K562 (cell line): ENCODE measurements at regions not wholly inside any gene's neighbourhood (a gene's known extent, or its start where the extent isn't known, plus 50 kb on each side); places are given as distances from the start of the nearest gene placed in this dataset.

ENCODE experiments used
- ATAC-seq: fragments of 200-7000 bp; cut with Tn5 transposase; 3 replicates; pipeline ENCODE4 v1.9.1; 2020; ENCODE audit warnings: moderate library complexity
- BruUV-seq: library from RNA; stranded (reverse); fragments of 400-500 nt; replicated peaks from 2 replicates; lab custom pipeline; 2021; lab: Mats Ljungman, UMichigan
- CTCF ChIA-PET: fragments of 300-600 bp; formaldehyde crosslinking; extraction: SDS; loops from one replicate; lab custom pipeline; 2021; ENCODE audit warnings: low intra/inter-chr PET ratio; lab: Yijun Ruan, JAX
- POLR2A ChIA-PET: fragments of 300-600, 350-650 bp; sonication (Branson Sonifier 250); formaldehyde crosslinking; extraction: SDS; loops from one replicate; lab custom pipeline; 2021; ENCODE audit warnings: antibody characterized with exemption, inconsistent platforms; lab: Yijun Ruan, JAX
- DNase-seq, 4 experiments: peaks; one replicate each; pipeline versions ENCODE4 v3.0.0 to v3.0.0-alpha.2; 2011 to 2018; ENCODE audit warnings: low spot score in 3 of 4, mixed read lengths in 3 of 4; ENCODE audit errors: extremely low read depth in 1 of 4
- FAIRE-seq: peaks from 2 replicates; lab custom pipeline; 2011; peaks lifted over from hg19 to GRCh38; lab: Jason Lieb, UNC
- H2AFZ ChIP-seq: 2 replicates; pipeline ENCODE4 v1.6.0; 2011; ENCODE audit warnings: low read depth, low read length, control low read depth, inconsistent platforms
- H3K27ac ChIP-seq: fragments of 200-600 bp; 3 replicates; pipeline ENCODE4 v1.8.0; 2011; ENCODE audit warnings: low read depth, mild to moderate bottlenecking, control low read depth, inconsistent platforms, low read length, moderate library complexity, mixed read lengths; ENCODE audit errors: extremely low read depth
- H3K27me3 ChIP-seq, 2 experiments: fragments of 300-600 bp in 1 of 2; 2 replicates in 1 of 2; 3 replicates in 1 of 2; pipeline versions ENCODE4 v1.6.0 to v1.8.0; 2011; ENCODE audit warnings: inconsistent platforms in 2 of 2, low read length in 2 of 2, mild to moderate bottlenecking in 1 of 2, mixed read lengths in 1 of 2, moderate library complexity in 1 of 2; ENCODE audit not compliant: control insufficient read depth in 2 of 2, insufficient read depth in 2 of 2
- H3K36me3 ChIP-seq: fragments of 300-600 bp; 3 replicates; pipeline ENCODE4 v1.8.0; 2011; ENCODE audit warnings: mild to moderate bottlenecking, low read length, inconsistent platforms; ENCODE audit not compliant: control insufficient read depth, insufficient read depth
- H3K4me1 ChIP-seq, 2 experiments: fragments of 200-600 bp in 1 of 2; replicated peaks in 1 of 2; 2 replicates in 1 of 2; 3 replicates in 1 of 2; pipeline versions ENCODE4 v1.5.1 to v1.8.0; 2011; ENCODE audit warnings: inconsistent platforms in 2 of 2, low read length in 2 of 2, mild to moderate bottlenecking in 1 of 2, mixed read lengths in 1 of 2, moderate library complexity in 1 of 2; ENCODE audit not compliant: control insufficient read depth in 2 of 2, insufficient read depth in 2 of 2
- H3K4me2 ChIP-seq: 2 replicates; pipeline ENCODE4 v1.6.1; 2011; ENCODE audit warnings: low read length, control low read depth, inconsistent platforms, mixed read lengths; ENCODE audit not compliant: insufficient read depth
- H3K4me3 ChIP-seq: fragments of 200-600 bp; sonication (generic), shearing (Covaris generic); 2 replicates; pipeline ENCODE4 v1.5.1; 2016; ENCODE audit warnings: control low read depth, inconsistent platforms
- H3K79me2 ChIP-seq: fragments of 200-600 bp; 3 replicates; pipeline ENCODE4 v1.8.0; 2011; ENCODE audit warnings: low read length, inconsistent platforms; ENCODE audit not compliant: control insufficient read depth, insufficient read depth
- H3K9ac ChIP-seq, 2 experiments: 2 replicates each; pipeline versions ENCODE4 v1.6.0 to v1.6.1; 2011; ENCODE audit warnings: low read depth in 2 of 2, low read length in 2 of 2, control low read depth in 1 of 2, inconsistent platforms in 1 of 2, mild to moderate bottlenecking in 1 of 2, mixed read lengths in 1 of 2; ENCODE audit not compliant: insufficient read depth in 1 of 2
- H3K9me1 ChIP-seq: one replicate; pipeline ENCODE4 v1.6.0; 2011; ENCODE audit warnings: inconsistent platforms, mild to moderate bottlenecking, low read length, moderate library complexity; ENCODE audit not compliant: control insufficient read depth, insufficient read depth
- H3K9me3 ChIP-seq: replicated peaks from 2 replicates; pipeline ENCODE4 v1.5.1; 2011; ENCODE audit warnings: low read depth, low read length, inconsistent platforms; ENCODE audit not compliant: control insufficient read depth, insufficient read depth
- H4K20me1 ChIP-seq: replicated peaks from 2 replicates; pipeline ENCODE4 v1.6.1; 2011; ENCODE audit warnings: low read length, inconsistent platforms, mixed read lengths; ENCODE audit not compliant: control insufficient read depth, insufficient read depth
- ARNT ChIP-seq, 2 experiments: fragments of 450-650 bp; IDR thresholded peaks; 2 replicates each; pipeline ENCODE4 v1.6.1; 2016; ENCODE audit warnings: mild to moderate bottlenecking in 1 of 2
- CBX5 ChIP-seq: IDR thresholded peaks from 2 replicates; pipeline ENCODE4 v1.6.1; 2014; ENCODE audit warnings: low read depth, borderline replicate concordance
- DLX4 ChIP-seq: fragments of 250-450 bp; sonication (Bioruptor Pico); IDR thresholded peaks from 2 replicates; pipeline ENCODE4 v1.6.1; 2021; ENCODE audit warnings: mild to moderate bottlenecking
- FIP1L1 ChIP-seq: fragments of 200-400 bp; formaldehyde crosslinking; IDR thresholded peaks from 2 replicates; pipeline ENCODE4 v1.6.1; 2018; ENCODE audit warnings: mild to moderate bottlenecking, low read depth, low read length; ENCODE audit not compliant: poor library complexity, severe bottlenecking
- HLTF ChIP-seq: fragments of 450-650 bp; IDR thresholded peaks from 2 replicates; pipeline ENCODE4 v1.6.1; 2016
- NUFIP1 ChIP-seq: fragments of 450-650 bp; IDR thresholded peaks from 2 replicates; pipeline ENCODE4 v1.6.1; 2018; ENCODE audit not compliant: partially characterized antibody
- POLR3A ChIP-seq: IDR thresholded peaks from 2 replicates; pipeline ENCODE4 v1.6.1; 2011; ENCODE audit warnings: borderline replicate concordance, mild to moderate bottlenecking, moderate library complexity; ENCODE audit not compliant: insufficient read length, insufficient read depth; ENCODE audit errors: extremely low read depth
- ZBTB2 ChIP-seq: fragments of 450-650 bp; IDR thresholded peaks from 2 replicates; pipeline ENCODE4 v1.6.1; 2016; ENCODE audit warnings: antibody characterized with exemption
- ZC3H11A ChIP-seq: IDR thresholded peaks from 2 replicates; pipeline ENCODE4 v1.6.1; 2012; ENCODE audit warnings: low read depth, low read length, improper control_type of control experiment
- ZC3H8 ChIP-seq: fragments of 450-650 bp; IDR thresholded peaks from 2 replicates; pipeline ENCODE4 v1.6.1; 2017
- ZFP30 ChIP-seq: fragments of 250-450 bp; sonication (Bioruptor Pico); IDR thresholded peaks from 2 replicates; pipeline ENCODE4 v1.8.0; 2022; ENCODE audit warnings: moderate library complexity, mild to moderate bottlenecking, inconsistent platforms, borderline replicate concordance
- ZNF395 ChIP-seq: fragments of 200-800 bp; sonication (Bioruptor generic); IDR thresholded peaks from 2 replicates; pipeline ENCODE4 v1.6.1; 2017; ENCODE audit warnings: missing genetic modification characterization, missing compliant biosample characterization
- ZNF609 ChIP-seq: sonication (generic); formaldehyde crosslinking; IDR thresholded peaks from 2 replicates; pipeline ENCODE4 v1.8.1; 2023; ENCODE audit warnings: missing genetic modification reagents, mild to moderate bottlenecking, borderline replicate concordance
- WGBS: fragments of 100-300 bp; shearing (Covaris generic); methylation state at CpG from one replicate; pipeline ENCODE4 v1.1.6; 2016; ENCODE audit warnings: low coverage, mixed read lengths; ENCODE audit not compliant: insufficient coverage; ENCODE audit errors: missing lambda C conversion rate; 5-methylcytosine and 5-hydroxymethylcytosine counted together
- in situ Hi-C: fragments of 300-500 bp; cut with MboI; formaldehyde crosslinking; loops from 4 replicates; pipeline ENCODE4 v1.15.0; 2018; ENCODE audit warnings: inconsistent platforms, mixed read lengths
- intact Hi-C: fragments of 100-400 bp; cut with micrococcal nuclease; formaldehyde crosslinking; loops from 2 replicates; pipeline ENCODE4 v1.14.2; 2022

GRCh38 chr13:79225487-79226232 lies 180.4 kb downstream of the RBM26 start:
- in situ Hi-C loops, result no loop called here
- no peak overlapping the region for H3K4me2 ChIP-seq
- H3K9ac ChIP-seq, result no peak overlapping the region
- H3K36me3 ChIP-seq, result no peaks in the 10 kb centered on the region
- intact Hi-C loops, result no loop called here
- FAIRE-seq (no peak), ATAC-seq (no peak), DNase-seq (no peak)
- no TSS peak for BruUV-seq
- H4K20me1 ChIP-seq, result no peaks in the 10 kb centered on the region
- H3K9me1 ChIP-seq, result no peaks in the 10 kb centered on the region
- 0% methylated on average over 5 of the region's 5 CpGs for WGBS
- H3K27me3 ChIP-seq, result no peaks in the 10 kb centered on the region
- POLR2A ChIA-PET, result no interaction called here
- CTCF ChIA-PET, result no interaction called here
- H3K79me2 ChIP-seq, result no peaks in the 10 kb centered on the region
- no peak overlapping the region for H3K4me3 ChIP-seq
- H3K27ac ChIP-seq, result no peak overlapping the region
- H3K4me1 ChIP-seq, result no peaks in the 10 kb centered on the region
- no peak overlapping the region for H2AFZ ChIP-seq
- no peaks in the 10 kb centered on the region for H3K9me3 ChIP-seq
- TF ChIP-seq ZNF609 (CRISPR knock-in tag) (no peak), NUFIP1 (no peak), ARNT (IDR thresholded peaks at IDR 0.05) (no peak), CBX5 (no peak), POLR3A (no peak), ZBTB2 (no peak), FIP1L1 (no peak), ZNF395 (CRISPR knock-in tag) (no peak), DLX4 (CRISPR knock-in tag) (no peak), ZFP30 (CRISPR knock-in tag) (no peak), ZC3H11A (no peak), ZC3H8 (no peak), HLTF (no peak)
